ENCODE measurements at regions not wholly inside any gene's neighbourhood (a gene's known extent, or its start where the extent isn't known, plus 50 kb on each side); places are given as distances from the start of the nearest gene placed in this dataset.

DNA sequence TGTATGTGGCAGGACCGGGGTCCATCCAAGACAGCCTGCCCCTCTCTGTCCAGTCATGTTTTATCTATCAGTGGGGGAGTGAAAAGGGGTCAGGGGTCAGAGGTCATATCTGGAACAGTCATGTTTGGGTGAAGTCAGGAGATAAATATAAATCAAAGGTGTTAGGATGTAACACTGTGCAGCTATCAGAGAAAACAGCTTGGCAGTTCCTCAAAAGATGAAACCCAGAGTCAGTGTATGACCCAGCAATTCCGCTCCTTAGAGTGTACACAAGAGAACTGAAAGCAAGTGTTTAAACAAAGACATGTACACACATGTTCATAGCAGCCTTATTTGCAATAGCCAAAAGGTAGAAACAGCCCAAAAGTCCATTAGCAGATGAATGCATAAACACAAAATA is 361.3 kb downstream of the FOXL1 start:
- Histone ChIP-seq H3K36me3 (ENCODE audit: low read depth) (no peaks in the 10 kb centered on the region), H3K9me3 (no peaks in the 10 kb centered on the region), H3K4me1 (ENCODE audit: low read depth) (no peaks in the 10 kb centered on the region), H3K4me3 (no peak overlapping the region)
- TF ChIP-seq, protein P1, sequence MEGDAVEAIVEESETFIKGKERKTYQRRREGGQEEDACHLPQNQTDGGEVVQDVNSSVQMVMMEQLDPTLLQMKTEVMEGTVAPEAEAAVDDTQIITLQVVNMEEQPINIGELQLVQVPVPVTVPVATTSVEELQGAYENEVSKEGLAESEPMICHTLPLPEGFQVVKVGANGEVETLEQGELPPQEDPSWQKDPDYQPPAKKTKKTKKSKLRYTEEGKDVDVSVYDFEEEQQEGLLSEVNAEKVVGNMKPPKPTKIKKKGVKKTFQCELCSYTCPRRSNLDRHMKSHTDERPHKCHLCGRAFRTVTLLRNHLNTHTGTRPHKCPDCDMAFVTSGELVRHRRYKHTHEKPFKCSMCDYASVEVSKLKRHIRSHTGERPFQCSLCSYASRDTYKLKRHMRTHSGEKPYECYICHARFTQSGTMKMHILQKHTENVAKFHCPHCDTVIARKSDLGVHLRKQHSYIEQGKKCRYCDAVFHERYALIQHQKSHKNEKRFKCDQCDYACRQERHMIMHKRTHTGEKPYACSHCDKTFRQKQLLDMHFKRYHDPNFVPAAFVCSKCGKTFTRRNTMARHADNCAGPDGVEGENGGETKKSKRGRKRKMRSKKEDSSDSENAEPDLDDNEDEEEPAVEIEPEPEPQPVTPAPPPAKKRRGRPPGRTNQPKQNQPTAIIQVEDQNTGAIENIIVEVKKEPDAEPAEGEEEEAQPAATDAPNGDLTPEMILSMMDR (IDR thresholded peaks at IDR 0.05), result no peak
- intact Hi-C loops (cut with DNase I, micrococcal nuclease), result no loop called here
- DNase-seq (no peak), ATAC-seq (no peak)

DNA sequence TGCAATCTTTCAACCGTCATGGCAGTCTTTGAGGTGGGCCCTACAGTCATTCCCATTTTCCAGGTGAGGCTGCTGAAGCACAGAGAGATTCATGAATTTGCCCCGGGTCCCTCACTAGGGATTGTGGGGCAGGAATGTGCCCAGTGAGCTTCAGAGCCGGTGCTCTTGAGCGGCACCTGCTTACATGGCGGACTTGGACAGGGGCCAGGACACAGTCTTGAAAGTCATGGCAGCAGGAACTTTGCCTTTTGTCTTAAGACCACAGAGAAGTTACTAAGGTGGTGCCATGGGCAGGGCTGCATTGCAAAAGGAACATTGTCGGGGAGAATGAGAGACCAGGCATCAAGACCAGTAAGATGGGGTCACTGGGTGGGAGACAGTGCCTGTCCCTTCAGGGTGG is 363.4 kb downstream of the FOXL1 start:
- no peaks in the 10 kb centered on the region for H3K36me3 ChIP-seq (ENCODE audit: low read depth)
- ATAC-seq (no peak), DNase-seq (no peak)
- TF ChIP-seq, protein P1 (IDR thresholded peaks at IDR 0.05), result no peak
- H3K9me3 ChIP-seq, result no peaks in the 10 kb centered on the region
- intact Hi-C loops (cut with DNase I, micrococcal nuclease), result no loop called here
- no peak overlapping the region for H3K4me3 ChIP-seq
- H3K4me1 ChIP-seq (ENCODE audit: low read depth), result no peaks in the 10 kb centered on the region

DNA sequence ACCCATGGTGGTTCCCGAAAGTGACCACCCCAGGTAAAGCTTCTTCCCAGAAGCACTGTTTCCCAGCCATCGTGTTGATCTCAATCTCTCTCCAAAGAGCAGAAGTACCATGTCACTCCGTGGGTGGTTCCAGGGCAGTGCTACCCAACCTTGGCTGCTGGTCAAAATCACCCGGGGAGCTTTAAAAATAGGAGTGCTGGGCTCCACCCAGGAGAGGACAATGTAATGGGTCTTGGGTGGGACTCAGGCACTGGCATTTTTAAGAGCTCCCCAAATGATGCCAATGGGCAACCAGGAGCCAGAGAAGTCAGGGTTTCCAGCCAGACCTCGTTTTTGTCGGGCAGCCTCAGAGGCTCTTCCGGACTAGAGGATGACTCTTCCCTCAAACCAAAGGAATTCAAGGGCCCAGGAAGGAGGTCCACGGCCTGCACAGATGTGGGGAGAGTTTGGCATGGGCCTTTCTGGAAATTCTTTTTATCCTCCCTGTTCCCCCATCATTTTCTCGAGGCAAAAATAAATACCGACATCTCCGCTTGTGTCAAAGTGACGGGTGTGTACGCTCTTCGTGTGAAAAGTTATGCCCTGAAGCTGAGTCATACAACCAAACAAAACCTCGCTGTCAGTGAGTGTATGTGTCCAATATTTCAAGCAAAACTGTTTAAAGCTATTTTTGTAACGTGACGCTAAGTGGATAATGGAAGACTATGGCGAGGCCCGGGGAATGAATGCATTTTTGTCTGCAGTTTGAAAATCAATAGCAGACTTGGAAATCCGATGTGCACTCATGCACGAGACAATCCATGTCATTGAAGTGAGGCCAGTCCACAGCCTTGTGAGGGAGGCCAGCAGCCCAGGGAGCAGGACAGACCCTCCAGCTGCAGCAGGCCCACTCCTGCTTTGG is 364.1 kb downstream of the FOXL1 start:
- H3K9me3 ChIP-seq, result no peaks in the 10 kb centered on the region
- DNase-seq (no peak), ATAC-seq (no peak)
- H3K36me3 ChIP-seq (ENCODE audit: low read depth), result no peaks in the 10 kb centered on the region
- H3K4me1 ChIP-seq (ENCODE audit: low read depth), result no peaks in the 10 kb centered on the region
- TF ChIP-seq, protein P1 (IDR thresholded peaks at IDR 0.05), result no peak
- H3K4me3 ChIP-seq, result no peak overlapping the region
- intact Hi-C loops (cut with DNase I, micrococcal nuclease), result no loop called here

DNA sequence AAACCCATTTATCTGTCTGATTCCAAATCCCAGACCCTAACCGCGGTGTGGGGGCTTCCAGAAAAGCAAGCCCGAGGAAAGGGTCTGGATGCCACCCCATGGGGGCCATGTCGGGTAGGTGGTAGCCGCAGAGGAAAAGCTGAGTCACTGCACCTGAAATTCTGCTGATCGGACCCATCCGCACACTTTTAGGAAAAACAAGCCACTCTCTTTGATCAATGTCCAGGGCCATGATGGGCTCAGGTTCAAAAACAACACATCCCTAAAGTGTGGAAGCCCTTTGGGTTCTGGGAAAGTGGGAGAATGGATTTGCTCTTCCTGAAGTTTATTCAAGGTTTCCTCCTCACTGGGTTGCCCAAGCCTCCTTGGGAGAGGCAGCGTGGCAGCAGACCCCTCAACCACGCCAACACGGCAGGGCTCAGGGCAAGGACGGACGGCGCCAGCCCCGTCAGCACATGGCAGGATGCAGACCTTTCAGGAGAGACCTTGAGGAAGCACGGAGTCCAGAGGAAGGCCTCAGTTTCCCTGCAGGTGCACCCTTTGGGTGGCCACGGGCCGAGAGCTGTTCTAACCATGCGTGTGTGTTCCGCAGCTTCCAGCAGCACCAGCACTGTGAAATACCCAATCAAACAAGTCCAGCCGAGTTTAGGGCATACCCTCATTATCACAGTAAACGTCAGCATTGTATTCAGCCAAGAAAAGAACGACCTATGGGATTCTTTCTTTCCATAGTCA is 367.0 kb downstream of the FOXL1 start:
- H3K36me3 ChIP-seq (ENCODE audit: low read depth), result no peaks in the 10 kb centered on the region
- intact Hi-C loops (cut with DNase I, micrococcal nuclease), result no loop called here
- no peaks in the 10 kb centered on the region for H3K9me3 ChIP-seq
- ATAC-seq (no peak), DNase-seq (no peak)
- H3K4me3 ChIP-seq, result no peak overlapping the region
- TF ChIP-seq, protein P1 (IDR thresholded peaks at IDR 0.05), result no peak
- no peaks in the 10 kb centered on the region for H3K4me1 ChIP-seq (ENCODE audit: low read depth)

DNA sequence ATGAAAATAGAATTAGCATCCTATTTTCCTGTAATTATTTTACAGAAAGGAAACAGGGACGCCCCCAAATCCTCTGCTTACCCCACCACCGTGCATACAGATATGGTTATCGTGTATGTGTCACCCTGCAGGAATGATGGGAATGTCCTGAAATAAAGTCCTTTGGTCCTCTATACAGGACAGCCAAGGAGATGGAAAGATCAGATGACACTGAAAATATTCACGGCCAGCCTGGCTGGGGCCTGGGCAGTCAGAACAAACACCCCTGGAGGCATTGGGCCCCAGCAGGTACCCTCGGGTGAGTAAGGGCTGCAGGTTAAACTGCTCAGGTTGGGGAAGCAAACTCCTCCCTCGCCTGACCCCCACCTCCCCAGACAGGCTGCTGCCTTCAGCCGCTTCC is 368.0 kb downstream of the FOXL1 start:
- H3K36me3 ChIP-seq (ENCODE audit: low read depth), result no peaks in the 10 kb centered on the region
- ATAC-seq (no peak), DNase-seq (no peak)
- intact Hi-C loops (cut with DNase I, micrococcal nuclease), result no loop called here
- TF ChIP-seq, protein P1 (IDR thresholded peaks at IDR 0.05), result no peak
- no peaks in the 10 kb centered on the region for H3K9me3 ChIP-seq
- no peak overlapping the region for H3K4me3 ChIP-seq
- H3K4me1 ChIP-seq (ENCODE audit: low read depth), result no peaks in the 10 kb centered on the region

Data from mucosa of descending colon (tissue), 3 donors.